Hepatocyte (in vitro differentiated cells): ENCODE measurements at regions not wholly inside any gene's neighbourhood (a gene's known extent, or its start where the extent isn't known, plus 50 kb on each side); places are given as distances from the start of the nearest gene placed in this dataset.

Experiments used
- DNase-seq: peaks from one replicate; pipeline ENCODE4 v3.0.0-alpha.2; 2016; ENCODE audit warnings: low spot score
- H2AFZ ChIP-seq: fragments of 200-600 bp; sonication (generic); 2 replicates; pipeline ENCODE4 v1.6.0; 2016; ENCODE audit warnings: antibody characterized with exemption, mild to moderate bottlenecking
- H3K27ac ChIP-seq: fragments of 200-600 bp; sonication (generic); 2 replicates; pipeline ENCODE4 v1.5.1; 2016; ENCODE audit warnings: mild to moderate bottlenecking
- H3K27me3 ChIP-seq: fragments of 200-600 bp; sonication (generic); 2 replicates; pipeline ENCODE4 v1.6.1; 2016
- H3K36me3 ChIP-seq: fragments of 200-600 bp; sonication (generic); replicated peaks from 2 replicates; pipeline ENCODE4 v1.5.1; 2016; ENCODE audit warnings: low read depth; ENCODE audit not compliant: insufficient read depth
- H3K4me1 ChIP-seq: fragments of 200-600 bp; sonication (generic); 2 replicates; pipeline ENCODE4 v1.5.1; 2016; ENCODE audit warnings: mild to moderate bottlenecking, moderate library complexity; ENCODE audit not compliant: insufficient read depth
- H3K4me2 ChIP-seq: fragments of 200-600 bp; sonication (generic); 2 replicates; pipeline ENCODE4 v1.6.0; 2016
- H3K4me3 ChIP-seq: fragments of 200-600 bp; sonication (generic); 2 replicates; pipeline ENCODE4 v1.5.1; 2016; ENCODE audit warnings: mild to moderate bottlenecking
- H3K79me2 ChIP-seq: fragments of 200-600 bp; sonication (generic); 2 replicates; pipeline ENCODE4 v1.6.0; 2017; ENCODE audit warnings: mild to moderate bottlenecking
- H3K9me2 ChIP-seq: fragments of 200-600 bp; sonication (generic); replicated peaks from 2 replicates; pipeline ENCODE4 v1.6.0; 2017; ENCODE audit warnings: mild to moderate bottlenecking; ENCODE audit not compliant: insufficient read depth
- H3K9me3 ChIP-seq: fragments of 200-600 bp; sonication (generic); 2 replicates; pipeline ENCODE4 v1.5.1; 2016; ENCODE audit warnings: low read depth, mild to moderate bottlenecking
- H4K20me1 ChIP-seq: fragments of 200-600 bp; sonication (generic); 2 replicates; pipeline ENCODE4 v1.6.0; 2016; ENCODE audit warnings: mild to moderate bottlenecking; ENCODE audit not compliant: insufficient read depth, poor library complexity, severe bottlenecking
- EZH2 ChIP-seq: fragments of 200-600 bp; sonication (generic); IDR thresholded peaks from 2 replicates; pipeline ENCODE4 v1.6.1; 2016; ENCODE audit warnings: antibody characterized with exemption, mild to moderate bottlenecking, borderline replicate concordance
- EZH2phosphoT487 ChIP-seq: fragments of 200-600 bp; sonication (generic); IDR thresholded peaks from one replicate; pipeline ENCODE4 v1.6.1; 2018; ENCODE audit warnings: antibody characterized with exemption, mild to moderate bottlenecking, low read depth, moderate library complexity; ENCODE audit not compliant: unreplicated experiment, severe bottlenecking
- whole genome bisulfite sequencing: methylation state at CpG from one replicate; pipeline ENCODE4 v1.1.6; 2016; ENCODE audit warnings: low lambda C conversion rate; ENCODE audit errors: missing lambda C conversion rate; 5-methylcytosine and 5-hydroxymethylcytosine counted together
- TF ChIP-seq, protein P1 (sequence below): fragments of 200-600 bp; sonication (generic); IDR thresholded peaks from 2 replicates; pipeline ENCODE4 v1.5.1; 2016; ENCODE audit warnings: antibody characterized with exemption, mild to moderate bottlenecking; ENCODE audit not compliant: poor library complexity

DNA sequence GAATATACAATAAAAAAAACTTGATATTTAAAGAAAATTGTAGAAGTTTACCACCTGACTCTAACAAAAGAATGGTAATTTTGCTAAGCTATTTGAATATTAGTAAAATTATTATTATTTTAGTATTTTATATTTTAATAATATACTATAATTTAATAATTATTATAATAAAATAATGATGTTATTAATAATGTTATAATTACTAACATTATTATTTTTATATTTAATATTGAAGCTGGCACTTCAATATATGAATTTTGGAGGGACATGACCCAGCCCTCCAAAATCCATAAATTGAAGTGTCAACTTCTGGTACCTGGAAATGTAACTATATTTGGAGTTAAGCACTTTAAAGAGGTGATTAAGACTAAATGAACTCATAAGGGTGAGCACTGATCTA, 486.1 kb upstream of the CDH9 start:
- no peaks in the 10 kb centered on the region for H3K36me3 ChIP-seq
- H4K20me1 ChIP-seq = no peaks in the 10 kb centered on the region
- no peaks in the 10 kb centered on the region for H3K9me3 ChIP-seq
- H3K9me2 ChIP-seq = no peaks in the 10 kb centered on the region
- no peak overlapping the region for H3K27ac ChIP-seq
- H3K4me3 ChIP-seq = no peak overlapping the region
- no peak overlapping the region for H2AFZ ChIP-seq
- no peak overlapping the region for H3K4me2 ChIP-seq
- no peaks in the 10 kb centered on the region for H3K4me1 ChIP-seq
- TF ChIP-seq EZH2phosphoT487 (no peak), EZH2 (no peak)
- TF ChIP-seq, protein P1, sequence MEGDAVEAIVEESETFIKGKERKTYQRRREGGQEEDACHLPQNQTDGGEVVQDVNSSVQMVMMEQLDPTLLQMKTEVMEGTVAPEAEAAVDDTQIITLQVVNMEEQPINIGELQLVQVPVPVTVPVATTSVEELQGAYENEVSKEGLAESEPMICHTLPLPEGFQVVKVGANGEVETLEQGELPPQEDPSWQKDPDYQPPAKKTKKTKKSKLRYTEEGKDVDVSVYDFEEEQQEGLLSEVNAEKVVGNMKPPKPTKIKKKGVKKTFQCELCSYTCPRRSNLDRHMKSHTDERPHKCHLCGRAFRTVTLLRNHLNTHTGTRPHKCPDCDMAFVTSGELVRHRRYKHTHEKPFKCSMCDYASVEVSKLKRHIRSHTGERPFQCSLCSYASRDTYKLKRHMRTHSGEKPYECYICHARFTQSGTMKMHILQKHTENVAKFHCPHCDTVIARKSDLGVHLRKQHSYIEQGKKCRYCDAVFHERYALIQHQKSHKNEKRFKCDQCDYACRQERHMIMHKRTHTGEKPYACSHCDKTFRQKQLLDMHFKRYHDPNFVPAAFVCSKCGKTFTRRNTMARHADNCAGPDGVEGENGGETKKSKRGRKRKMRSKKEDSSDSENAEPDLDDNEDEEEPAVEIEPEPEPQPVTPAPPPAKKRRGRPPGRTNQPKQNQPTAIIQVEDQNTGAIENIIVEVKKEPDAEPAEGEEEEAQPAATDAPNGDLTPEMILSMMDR = no peak
- DNase-seq = no peak
- no peaks in the 10 kb centered on the region for H3K27me3 ChIP-seq
- H3K79me2 ChIP-seq = no peaks in the 10 kb centered on the region

DNA sequence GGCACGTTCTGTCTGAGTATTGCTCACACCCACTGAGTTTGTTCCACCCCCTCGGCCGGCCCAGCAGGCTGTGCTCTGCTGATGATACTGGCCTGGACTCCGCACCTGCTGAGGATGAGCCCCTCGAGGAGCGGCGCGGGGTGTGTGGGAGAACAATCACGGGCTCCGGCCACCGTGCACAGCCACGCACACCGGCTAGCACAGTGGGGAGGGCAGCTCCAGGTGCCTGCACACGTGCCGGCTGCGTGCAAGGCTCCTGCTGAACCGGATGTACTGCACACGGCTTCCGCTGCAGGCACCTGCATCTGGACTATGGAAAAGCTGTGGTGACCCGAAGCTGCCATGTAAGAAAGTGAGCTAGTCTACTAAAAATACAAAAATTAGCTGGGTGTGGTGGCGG, 485.2 kb upstream of the CDH9 start:
- no peak overlapping the region for H3K4me2 ChIP-seq

DNA sequence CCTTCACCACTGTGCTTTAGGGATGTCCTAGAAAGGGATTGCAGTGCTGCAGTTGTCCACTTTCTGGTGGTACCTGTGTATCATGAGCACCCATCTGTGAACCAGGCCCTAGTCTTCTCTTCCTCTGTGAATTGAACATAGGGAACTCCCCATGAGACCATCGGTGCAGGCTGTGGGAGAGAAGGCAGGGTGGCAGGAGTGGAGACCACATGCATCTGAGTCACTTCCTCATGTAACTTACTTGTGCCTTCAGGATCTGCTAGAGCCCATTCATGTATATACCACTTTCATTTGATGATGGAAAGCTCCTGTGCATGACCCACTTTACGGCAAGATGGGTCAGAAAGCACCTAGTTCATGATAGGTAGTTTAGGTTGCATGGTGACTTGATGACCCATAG, 478.1 kb upstream of the CDH9 start:
- H3K9me3 ChIP-seq = no peaks in the 10 kb centered on the region
- no peaks in the 10 kb centered on the region for H4K20me1 ChIP-seq
- TF ChIP-seq EZH2phosphoT487 (no peak), EZH2 (no peak)
- TF ChIP-seq, protein P1 = no peak
- H3K27me3 ChIP-seq = no peaks in the 10 kb centered on the region
- no peaks in the 10 kb centered on the region for H3K4me1 ChIP-seq
- no peak overlapping the region for H3K4me3 ChIP-seq
- H2AFZ ChIP-seq = no peak overlapping the region
- H3K4me2 ChIP-seq = no peak overlapping the region
- no peak overlapping the region for H3K27ac ChIP-seq
- H3K79me2 ChIP-seq = no peaks in the 10 kb centered on the region
- 86% methylated on average over 2 of the region's 2 CpGs for WGBS
- no peaks in the 10 kb centered on the region for H3K9me2 ChIP-seq
- H3K36me3 ChIP-seq = no peaks in the 10 kb centered on the region
- DNase-seq = no peak

More for the DNA sequence above, 485.2 kb upstream of the CDH9 start:
- Histone ChIP-seq H3K79me2 (no peaks in the 10 kb centered on the region), H3K4me3 (no peak overlapping the region), H3K36me3 (no peaks in the 10 kb centered on the region), H2AFZ (no peak overlapping the region), H4K20me1 (no peaks in the 10 kb centered on the region), H3K27ac (no peak overlapping the region), H3K9me3 (no peaks in the 10 kb centered on the region), H3K4me1 (no peaks in the 10 kb centered on the region), H3K9me2 (no peaks in the 10 kb centered on the region), H3K27me3 (no peaks in the 10 kb centered on the region)
- DNase-seq = no peak
- WGBS = 94% methylated on average over 18 of the region's 21 CpGs
- no peak for TF ChIP-seq EZH2
- no peak for TF ChIP-seq EZH2phosphoT487
- TF ChIP-seq, protein P1 = no peak

DNA sequence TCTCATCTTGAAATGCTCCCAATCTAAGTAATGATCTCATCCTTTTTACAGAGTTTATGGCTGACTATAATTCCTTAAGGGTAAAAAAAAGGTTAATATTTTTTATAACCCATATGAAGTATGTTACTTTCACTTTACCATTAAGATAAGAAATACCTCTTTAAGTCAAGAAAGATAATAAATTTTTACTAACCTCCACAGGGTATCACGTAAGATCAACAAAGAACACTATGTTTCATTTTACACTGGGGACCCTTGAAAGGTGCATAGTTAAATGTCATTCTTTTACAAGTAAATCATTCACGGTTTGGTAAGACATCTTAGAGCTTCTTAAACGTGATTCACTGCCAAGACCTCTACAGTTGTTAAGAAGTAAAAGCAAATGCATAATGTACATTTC, 472.7 kb upstream of the CDH9 start:
- H3K9me3 ChIP-seq = no peaks in the 10 kb centered on the region
- WGBS = 27% methylated on average over 3 of the region's 3 CpGs
- H3K27me3 ChIP-seq = no peaks in the 10 kb centered on the region
- peak overlapping the region; percentile 19 for H3K4me2 ChIP-seq
- no peak overlapping the region for H2AFZ ChIP-seq
- no peaks in the 10 kb centered on the region for H3K36me3 ChIP-seq
- no peak overlapping the region for H3K4me3 ChIP-seq
- H3K79me2 ChIP-seq = no peaks in the 10 kb centered on the region
- TF ChIP-seq EZH2phosphoT487 (no peak), EZH2 (no peak)
- TF ChIP-seq, protein P1 = no peak
- H3K9me2 ChIP-seq = no peaks in the 10 kb centered on the region
- DNase-seq = no peak
- H3K27ac ChIP-seq = no peak overlapping the region
- H3K4me1 ChIP-seq = no peaks in the 10 kb centered on the region
- H4K20me1 ChIP-seq = no peaks in the 10 kb centered on the region
